ENCODE measurements at regions not wholly inside any gene's neighbourhood (a gene's known extent, or its start where the extent isn't known, plus 50 kb on each side); places are given as distances from the start of the nearest gene placed in this dataset.

GRCh38 chrX:82134378-82134777 is 932.5 kb downstream of the SH3BGRL start:
- Histone ChIP-seq H4K20me1 (ENCODE audit: low read depth) (no peaks in the 10 kb centered on the region), H3K9ac (no peak overlapping the region), H3K9me3 (ENCODE audit: low read depth) (peaks cover 30% of the 10 kb centered on the region), H3K4me1 (no peaks in the 10 kb centered on the region), H2AFZ (replicated peaks) (no peak overlapping the region), H3K79me2 (ENCODE audit: low read depth) (no peaks in the 10 kb centered on the region), H3K27me3 (no peaks in the 10 kb centered on the region), H3K27ac (no peak overlapping the region), H3K4me3 (no peak overlapping the region), H3K36me3 (no peaks in the 10 kb centered on the region), H3K4me2 (no peak overlapping the region), H3F3A (ENCODE audit: low read depth) (no peaks in the 10 kb centered on the region)
- H3K4me3 Mint-ChIP-seq, result no peak overlapping the region
- no peak overlapping the region for H3K27ac Mint-ChIP-seq
- H3K27me3 Mint-ChIP-seq (ENCODE audit: insufficient read depth, low read depth), result no peaks in the 10 kb centered on the region
- peaks cover 15% of the 10 kb centered on the region for H3K9me3 Mint-ChIP-seq
- H3K36me3 Mint-ChIP-seq, result no peaks in the 10 kb centered on the region
- no peak for DNase-seq (ENCODE audit: low spot score)
- no peaks in the 10 kb centered on the region for H3K4me1 Mint-ChIP-seq
- TF ChIP-seq EZH2 (IDR thresholded peaks at IDR 0.05) (no peak), EZH2phosphoT487 (IDR thresholded peaks at IDR 0.05) (no peak), CTCF (IDR thresholded peaks at IDR 0.05) (no peak)

- Histone ChIP-seq H3K4me2 (no peak overlapping the region), H2AFZ (replicated peaks) (no peak overlapping the region), H3K27ac (no peak overlapping the region), H3K9me3 (ENCODE audit: low read depth) (peaks cover 18% of the 10 kb centered on the region), H3K9ac (no peak overlapping the region), H3K79me2 (ENCODE audit: low read depth) (no peaks in the 10 kb centered on the region), H3K27me3 (no peaks in the 10 kb centered on the region), H4K20me1 (ENCODE audit: low read depth) (no peaks in the 10 kb centered on the region), H3K36me3 (no peaks in the 10 kb centered on the region), H3K4me3 (no peak overlapping the region), H3F3A (ENCODE audit: low read depth) (no peaks in the 10 kb centered on the region), H3K4me1 (no peaks in the 10 kb centered on the region)
- Mint-ChIP-seq H3K27ac (no peak overlapping the region), H3K9me3 (peaks cover 7% of the 10 kb centered on the region), H3K4me1 (no peaks in the 10 kb centered on the region), H3K36me3 (no peaks in the 10 kb centered on the region), H3K4me3 (no peak overlapping the region), H3K27me3 (ENCODE audit: insufficient read depth, low read depth) (peaks cover 4% of the 10 kb centered on the region)
- TF ChIP-seq EZH2phosphoT487 (IDR thresholded peaks at IDR 0.05) (no peak), EZH2 (IDR thresholded peaks at IDR 0.05) (no peak), CTCF (IDR thresholded peaks at IDR 0.05) (no peak)
- DNase-seq (ENCODE audit: low spot score), result no peak
Observed at GRCh38 chrX:82141942-82142341, 940.0 kb downstream of the SH3BGRL start.

- Histone ChIP-seq H3K9me3 (ENCODE audit: low read depth) (peaks cover 11% of the 10 kb centered on the region), H3K36me3 (no peaks in the 10 kb centered on the region), H4K20me1 (ENCODE audit: low read depth) (no peaks in the 10 kb centered on the region), H3K79me2 (ENCODE audit: low read depth) (no peaks in the 10 kb centered on the region), H3K4me1 (no peaks in the 10 kb centered on the region), H3K4me3 (no peak overlapping the region), H2AFZ (replicated peaks) (no peak overlapping the region), H3F3A (ENCODE audit: low read depth) (no peaks in the 10 kb centered on the region), H3K4me2 (no peak overlapping the region), H3K27me3 (no peaks in the 10 kb centered on the region), H3K27ac (no peak overlapping the region), H3K9ac (no peak overlapping the region)
- Mint-ChIP-seq H3K27me3 (ENCODE audit: insufficient read depth, low read depth) (no peaks in the 10 kb centered on the region), H3K27ac (no peak overlapping the region), H3K9me3 (peaks cover 13% of the 10 kb centered on the region), H3K4me3 (no peak overlapping the region), H3K4me1 (no peaks in the 10 kb centered on the region), H3K36me3 (no peaks in the 10 kb centered on the region)
- DNase-seq (ENCODE audit: low spot score), result no peak
- TF ChIP-seq EZH2 (IDR thresholded peaks at IDR 0.05) (no peak), EZH2phosphoT487 (IDR thresholded peaks at IDR 0.05) (no peak), CTCF (IDR thresholded peaks at IDR 0.05) (no peak)
Observed at GRCh38 chrX:82161195-82161594, 959.3 kb downstream of the SH3BGRL start.

All from neural progenitor cell (in vitro differentiated cells).